Gastrocnemius medialis (tissue), 4 donors: ENCODE measurements at regions not wholly inside any gene's neighbourhood (a gene's known extent, or its start where the extent isn't known, plus 50 kb on each side); places are given as distances from the start of the nearest gene placed in this dataset.

Experiments
- POLR2A ChIP-seq, 2 donors: fragments of 450-650 bp; IDR thresholded peaks; one replicate each; pipeline ENCODE4 v1.6.1; 2017; ENCODE audit warnings: antibody characterized with exemption in 2 of 2, mild to moderate bottlenecking in 2 of 2, moderate library complexity in 2 of 2
- TF ChIP-seq, protein P1 (sequence below), 5 experiments: fragments of 450-650 bp in 3 of 5; fragments of 200-600 bp in 2 of 5; sonication (generic) in 2 of 5; IDR thresholded peaks in 4 of 5; conservative IDR thresholded peaks in 1 of 5; 1 replicate in 4 of 5; 2 replicates in 1 of 5; pipeline ENCODE4 v1.5.1; 2016 to 2019; ENCODE audit warnings: antibody characterized with exemption in 5 of 5, mild to moderate bottlenecking in 3 of 5, moderate library complexity in 3 of 5

DNA sequence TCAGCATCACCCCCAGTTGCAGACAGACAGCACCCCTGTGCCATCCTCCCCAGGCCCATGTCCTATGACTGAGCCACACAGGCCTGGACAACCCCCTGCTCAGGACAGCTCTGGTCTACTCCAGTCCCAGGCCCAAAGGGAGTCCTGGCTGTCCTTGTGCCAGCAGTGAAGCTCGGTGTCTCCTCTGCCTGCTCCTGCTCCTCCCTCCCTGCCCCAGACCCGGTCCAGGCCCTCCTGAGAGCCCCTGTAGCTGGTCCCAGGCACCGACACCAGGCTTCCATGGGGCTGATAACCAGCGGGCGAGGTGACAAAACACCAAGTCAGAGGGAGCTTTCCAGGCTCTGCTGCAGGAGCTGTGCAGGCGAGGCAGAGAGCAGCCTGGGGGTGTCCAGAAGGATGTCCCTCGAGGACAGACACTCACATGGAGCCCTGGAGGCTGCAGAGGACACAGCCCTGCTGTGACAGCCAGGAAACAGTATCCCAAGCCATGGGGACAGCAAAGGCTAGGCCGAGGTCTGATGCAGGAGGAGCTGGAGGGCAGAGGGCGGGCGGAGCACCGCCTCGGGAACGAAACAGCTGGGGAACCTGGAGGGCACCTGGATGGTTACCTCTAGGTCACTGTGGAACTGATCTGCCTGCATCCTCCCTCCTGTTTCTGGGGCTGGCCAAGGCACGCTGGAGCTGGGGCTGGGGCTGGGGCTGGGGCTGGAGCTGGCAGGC lies 103.8 kb upstream of the PRR20G start:
- TF ChIP-seq, protein P1, sequence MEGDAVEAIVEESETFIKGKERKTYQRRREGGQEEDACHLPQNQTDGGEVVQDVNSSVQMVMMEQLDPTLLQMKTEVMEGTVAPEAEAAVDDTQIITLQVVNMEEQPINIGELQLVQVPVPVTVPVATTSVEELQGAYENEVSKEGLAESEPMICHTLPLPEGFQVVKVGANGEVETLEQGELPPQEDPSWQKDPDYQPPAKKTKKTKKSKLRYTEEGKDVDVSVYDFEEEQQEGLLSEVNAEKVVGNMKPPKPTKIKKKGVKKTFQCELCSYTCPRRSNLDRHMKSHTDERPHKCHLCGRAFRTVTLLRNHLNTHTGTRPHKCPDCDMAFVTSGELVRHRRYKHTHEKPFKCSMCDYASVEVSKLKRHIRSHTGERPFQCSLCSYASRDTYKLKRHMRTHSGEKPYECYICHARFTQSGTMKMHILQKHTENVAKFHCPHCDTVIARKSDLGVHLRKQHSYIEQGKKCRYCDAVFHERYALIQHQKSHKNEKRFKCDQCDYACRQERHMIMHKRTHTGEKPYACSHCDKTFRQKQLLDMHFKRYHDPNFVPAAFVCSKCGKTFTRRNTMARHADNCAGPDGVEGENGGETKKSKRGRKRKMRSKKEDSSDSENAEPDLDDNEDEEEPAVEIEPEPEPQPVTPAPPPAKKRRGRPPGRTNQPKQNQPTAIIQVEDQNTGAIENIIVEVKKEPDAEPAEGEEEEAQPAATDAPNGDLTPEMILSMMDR (IDR thresholded peaks at IDR 0.05 in 4 of 5, conservative IDR thresholded peaks at IDR 0.05 in 1 of 5): no peak
- TF ChIP-seq POLR2A (IDR thresholded peaks at IDR 0.05): no peak
